DND-41 (cell line): ENCODE measurements at regions not wholly inside any gene's neighbourhood (a gene's known extent, or its start where the extent isn't known, plus 50 kb on each side); places are given as distances from the start of the nearest gene placed in this dataset.

Experiments
- CTCF ChIP-seq: IDR thresholded peaks from 2 replicates; pipeline ENCODE4 v1.5.1; 2012; ENCODE audit warnings: borderline replicate concordance, low read length, moderate library complexity, mild to moderate bottlenecking; ENCODE audit not compliant: poor library complexity, severe bottlenecking; ENCODE audit errors: extremely low read depth
- EZH2 ChIP-seq: IDR thresholded peaks from 3 replicates; pipeline ENCODE4 v1.6.1; 2012; ENCODE audit warnings: borderline replicate concordance, low read depth, mild to moderate bottlenecking, moderate library complexity, low read length, inconsistent platforms; ENCODE audit not compliant: severe bottlenecking

GRCh38 chr18:45274026-45274425, 341.2 kb upstream of the SLC14A2 start:
- TF ChIP-seq CTCF (no peak), EZH2 (no peak)
